Skeletal muscle tissue (tissue), 3 donors: ENCODE measurements at regions not wholly inside any gene's neighbourhood (a gene's known extent, or its start where the extent isn't known, plus 50 kb on each side); places are given as distances from the start of the nearest gene placed in this dataset.

Experiments
- H3K27ac ChIP-seq: one replicate; pipeline ENCODE4 v1.7.0; 2013; ENCODE audit warnings: mild to moderate bottlenecking, low read depth, low read length, inconsistent platforms
- H3K27me3 ChIP-seq, 3 donors: one replicate each; pipeline ENCODE4 v1.7.0; 2013; ENCODE audit warnings: low read length in 3 of 3; ENCODE audit not compliant: control insufficient read depth in 3 of 3, insufficient read depth in 3 of 3
- H3K36me3 ChIP-seq, 3 donors: one replicate each; pipeline ENCODE4 v1.7.0; 2013; ENCODE audit warnings: low read length in 3 of 3; ENCODE audit not compliant: control insufficient read depth in 3 of 3, insufficient read depth in 3 of 3
- H3K4me1 ChIP-seq, 3 donors: one replicate each; pipeline ENCODE4 v1.7.0; 2013; ENCODE audit warnings: low read length in 3 of 3, mild to moderate bottlenecking in 3 of 3; ENCODE audit not compliant: control insufficient read depth in 3 of 3, insufficient read depth in 3 of 3
- H3K4me3 ChIP-seq, 3 donors: one replicate each; pipeline ENCODE4 v1.7.0; 2013; ENCODE audit warnings: low read length in 3 of 3
- H3K9ac ChIP-seq, 3 donors: one replicate each; pipeline ENCODE4 v1.7.0; 2013; ENCODE audit warnings: low read length in 3 of 3, mild to moderate bottlenecking in 3 of 3, moderate library complexity in 2 of 3, low read depth in 1 of 3
- H3K9me3 ChIP-seq, 3 donors: one replicate each; pipeline ENCODE4 v1.7.0; 2013; ENCODE audit warnings: low read length in 3 of 3; ENCODE audit not compliant: control insufficient read depth in 3 of 3
- donor health status: Osteomylitis.

- Histone ChIP-seq H3K27me3 (peaks cover 0 to 30% (median 0%) of the 10 kb centered on the region in 3 donors), H3K4me3 (no peak overlapping the region), H3K36me3 (no peaks in the 10 kb centered on the region), H3K4me1 (no peaks in the 10 kb centered on the region), H3K9me3 (no peaks in the 10 kb centered on the region), H3K9ac (no peak overlapping the region), H3K27ac (no peak overlapping the region)
Observed at GRCh38 chr2:129766374-129766993, 213.0 kb upstream of the RAB6C start.

- no peaks in the 10 kb centered on the region for H3K4me1 ChIP-seq
- no peak overlapping the region for H3K27ac ChIP-seq
- no peak overlapping the region for H3K4me3 ChIP-seq
- peaks cover 0 to 2% (median 0%) of the 10 kb centered on the region in 3 donors for H3K9me3 ChIP-seq
- no peak overlapping the region for H3K9ac ChIP-seq
- no peaks in the 10 kb centered on the region for H3K36me3 ChIP-seq
- H3K27me3 ChIP-seq, result peaks cover 0 to 30% (median 0%) of the 10 kb centered on the region in 3 donors
Observed at GRCh38 chr2:129767346-129768035, 212.0 kb upstream of the RAB6C start.

GRCh38 chr2:129768036-129768386 is 211.5 kb upstream of the RAB6C start:
- Histone ChIP-seq H3K9ac (no peak overlapping the region), H3K36me3 (no peaks in the 10 kb centered on the region), H3K4me3 (no peak overlapping the region), H3K4me1 (no peaks in the 10 kb centered on the region), H3K27me3 (peaks cover 0 to 30% (median 0%) of the 10 kb centered on the region in 3 donors), H3K9me3 (peaks cover 0 to 2% (median 0%) of the 10 kb centered on the region in 3 donors), H3K27ac (no peak overlapping the region)

- Histone ChIP-seq H3K4me3 (no peak overlapping the region), H3K27me3 (peaks cover 0 to 30% (median 0%) of the 10 kb centered on the region in 3 donors), H3K36me3 (no peaks in the 10 kb centered on the region), H3K9me3 (peaks cover 0 to 2% (median 0%) of the 10 kb centered on the region in 3 donors), H3K4me1 (no peaks in the 10 kb centered on the region), H3K27ac (no peak overlapping the region), H3K9ac (no peak overlapping the region)
Observed at GRCh38 chr2:129768485-129769184, 210.8 kb upstream of the RAB6C start.

- no peak overlapping the region for H3K27ac ChIP-seq
- H3K9me3 ChIP-seq, result peaks cover 0 to 2% (median 0%) of the 10 kb centered on the region in 3 donors
- no peaks in the 10 kb centered on the region for H3K36me3 ChIP-seq
- no peak overlapping the region for H3K4me3 ChIP-seq
- peaks cover 0 to 29% (median 0%) of the 10 kb centered on the region in 3 donors for H3K27me3 ChIP-seq
- H3K9ac ChIP-seq, result no peak overlapping the region
- no peaks in the 10 kb centered on the region for H3K4me1 ChIP-seq
Observed at GRCh38 chr2:129769185-129769991, 210.1 kb upstream of the RAB6C start.

GRCh38 chr2:129771418-129772189 is 207.9 kb upstream of the RAB6C start:
- Histone ChIP-seq H3K36me3 (no peaks in the 10 kb centered on the region), H3K9me3 (peaks cover 0 to 2% (median 0%) of the 10 kb centered on the region in 3 donors), H3K27ac (no peak overlapping the region), H3K4me3 (no peak overlapping the region), H3K9ac (no peak overlapping the region), H3K4me1 (no peaks in the 10 kb centered on the region), H3K27me3 (peaks cover 0 to 8% (median 0%) of the 10 kb centered on the region in 3 donors)

- no peak overlapping the region for H3K27ac ChIP-seq
- H3K4me3 ChIP-seq, result no peak overlapping the region
- H3K36me3 ChIP-seq, result no peaks in the 10 kb centered on the region
- H3K4me1 ChIP-seq, result no peaks in the 10 kb centered on the region
- peaks cover 0 to 6% (median 0%) of the 10 kb centered on the region in 3 donors for H3K27me3 ChIP-seq
- no peak overlapping the region for H3K9ac ChIP-seq
- peaks cover 0 to 2% (median 0%) of the 10 kb centered on the region in 3 donors for H3K9me3 ChIP-seq
Observed at GRCh38 chr2:129772190-129772579, 207.3 kb upstream of the RAB6C start.

GRCh38 chr2:129775952-129776653 is 203.4 kb upstream of the RAB6C start:
- Histone ChIP-seq H3K27me3 (peaks cover 0 to 2% (median 1%) of the 10 kb centered on the region in 3 donors), H3K4me1 (no peaks in the 10 kb centered on the region), H3K9ac (no peak overlapping the region), H3K9me3 (peaks cover 0 to 2% (median 0%) of the 10 kb centered on the region in 3 donors), H3K36me3 (no peaks in the 10 kb centered on the region), H3K27ac (no peak overlapping the region), H3K4me3 (no peak overlapping the region)

GRCh38 chr2:129777146-129777545 is 202.3 kb upstream of the RAB6C start:
- Histone ChIP-seq H3K9me3 (peaks cover 0 to 1% (median 0%) of the 10 kb centered on the region in 3 donors), H3K27me3 (peaks cover 3 to 12% (median 11%) of the 10 kb centered on the region in 3 donors), H3K36me3 (no peaks in the 10 kb centered on the region), H3K4me3 (no peak overlapping the region), H3K27ac (no peak overlapping the region), H3K9ac (no peak overlapping the region), H3K4me1 (no peaks in the 10 kb centered on the region)
